NCI-H526 treated with DMSO at 0.1 percent for 48 hours (cell line): ENCODE measurements at regions not wholly inside any gene's neighbourhood (a gene's known extent, or its start where the extent isn't known, plus 50 kb on each side); places are given as distances from the start of the nearest gene placed in this dataset.

Experiments used
- DNase-seq: peaks from one replicate; lab custom pipeline; 2025; lab: John Stamatoyannopoulos, UW

- no peak for DNase-seq
Observed at GRCh38 chr4:24244663-24245490, 339.5 kb downstream of the DHX15 start.

DNA sequence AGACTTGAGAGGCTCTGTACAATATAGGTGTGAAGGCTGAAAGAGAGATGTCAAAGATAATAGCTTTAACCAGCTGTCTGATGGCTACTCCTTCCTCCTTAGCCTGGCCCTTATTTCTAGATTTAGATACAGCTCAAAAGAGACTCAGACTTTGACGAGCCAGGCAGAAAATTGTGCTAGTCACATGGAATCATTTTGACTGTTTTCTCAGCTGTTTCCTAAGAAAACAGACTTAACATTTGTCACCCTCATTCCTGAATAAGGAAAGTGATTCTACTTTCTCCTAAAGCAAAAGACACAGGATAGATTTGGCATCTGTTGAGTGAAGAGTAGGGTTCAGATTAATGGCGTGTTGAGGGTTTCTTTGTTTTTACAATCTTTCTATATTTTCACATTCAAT, 340.7 kb downstream of the DHX15 start:
- no peak for DNase-seq

- DNase-seq, result no peak
Observed at GRCh38 chr4:24241511-24241910, 342.8 kb downstream of the DHX15 start.

DNA sequence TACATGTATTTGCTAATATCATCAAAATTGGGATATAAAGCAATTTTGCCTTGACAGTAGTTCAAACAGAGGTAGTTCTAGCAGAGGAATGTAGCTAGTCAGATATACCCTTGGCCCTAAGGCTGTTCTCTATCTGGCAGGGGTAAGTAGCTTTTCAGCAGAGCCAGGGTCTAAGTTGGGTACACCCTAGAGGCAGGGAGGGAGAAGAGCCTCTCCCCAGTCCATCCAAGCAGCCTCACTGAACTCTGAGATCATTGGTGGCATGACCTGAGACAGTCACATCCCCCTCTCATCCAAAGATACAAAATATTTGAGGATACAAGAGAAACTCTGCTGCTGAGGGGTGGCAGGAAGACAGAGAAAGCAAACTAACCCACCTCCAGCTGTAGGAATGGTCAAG, 343.7 kb downstream of the DHX15 start:
- DNase-seq, result no peak

DNA sequence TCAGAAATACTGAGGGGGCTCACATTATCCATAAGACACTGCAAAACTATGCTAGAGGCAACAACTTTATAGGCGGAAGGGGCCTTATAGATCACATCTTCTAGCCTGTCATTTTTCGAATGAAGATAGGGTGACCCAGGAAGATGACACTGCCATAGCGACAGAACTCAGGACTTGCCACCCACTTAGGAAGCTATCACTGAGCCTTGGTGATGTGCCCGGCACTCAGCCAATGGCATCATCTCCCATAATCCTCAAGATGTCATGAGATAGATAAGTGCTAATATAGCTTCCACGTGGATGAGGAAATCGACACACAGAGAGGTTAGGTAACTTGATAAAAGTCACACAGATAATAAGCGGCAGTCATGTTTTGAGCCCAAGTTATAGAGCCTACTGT, 346.6 kb downstream of the DHX15 start:
- DNase-seq, result no peak

DNA sequence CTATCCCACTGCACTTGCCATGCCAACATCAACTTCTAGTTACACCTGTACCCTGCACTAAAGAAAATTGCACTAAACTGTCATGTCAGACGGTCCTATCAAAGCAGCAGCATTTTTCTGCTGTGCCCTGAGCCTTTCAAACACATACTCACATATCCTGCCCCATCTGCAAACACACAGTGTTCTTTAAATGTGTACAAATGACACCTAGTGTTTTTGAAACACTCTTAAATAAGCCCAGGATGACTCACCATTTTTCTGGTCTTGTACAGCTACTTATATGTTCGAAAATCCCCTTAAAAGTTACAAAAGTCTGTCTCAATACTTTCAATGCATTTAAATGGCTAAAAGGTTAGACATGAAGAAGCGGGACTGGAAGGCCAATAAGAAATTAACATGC, 346.7 kb upstream of the PPARGC1A start:
- DNase-seq, result no peak

DNA sequence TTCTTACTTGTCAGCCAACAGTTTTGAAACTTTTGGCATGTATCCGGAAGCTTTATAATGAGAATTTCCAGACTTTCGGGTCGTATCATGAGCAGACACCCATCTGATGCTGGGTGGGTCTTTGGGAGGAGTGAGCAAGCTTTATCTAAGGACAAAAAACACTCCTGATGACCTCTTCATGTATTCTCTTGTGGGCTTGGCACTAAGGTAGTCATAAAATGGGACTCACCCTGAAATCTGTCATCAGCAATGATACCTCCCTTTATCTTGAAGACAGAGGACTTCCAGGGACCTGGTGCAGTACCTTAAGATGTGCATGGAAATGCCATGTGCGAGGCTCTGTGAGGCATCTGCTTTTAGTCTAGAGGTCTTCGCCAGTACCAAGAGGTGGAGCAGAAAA, 346.3 kb upstream of the PPARGC1A start:
- DNase-seq, result no peak

GRCh38 chr4:24235618-24236017, 345.8 kb upstream of the PPARGC1A start:
- no peak for DNase-seq

- DNase-seq, result no peak
Observed at GRCh38 chr4:24234288-24234848, 344.5 kb upstream of the PPARGC1A start.

- no peak for DNase-seq
Observed at GRCh38 chr4:24230955-24231354, 341.1 kb upstream of the PPARGC1A start.

DNA sequence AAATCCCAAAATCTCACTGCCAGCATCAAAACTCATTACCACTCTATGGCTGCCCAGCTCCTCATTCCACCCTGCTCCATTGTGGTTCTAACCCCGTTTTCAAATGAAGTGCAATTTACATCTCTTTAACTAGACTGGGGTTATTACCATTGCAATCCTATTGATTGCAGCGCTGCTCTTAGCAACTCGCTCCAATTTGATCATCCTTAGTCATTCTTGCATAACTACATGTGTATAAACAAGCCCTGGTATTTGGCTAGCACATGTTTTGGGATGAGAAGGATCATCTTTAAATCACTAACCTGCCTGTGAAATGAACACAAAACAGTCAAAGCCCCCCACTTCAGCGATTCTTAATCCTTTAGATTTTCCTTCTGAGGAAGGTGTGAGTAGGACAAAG, 340.1 kb upstream of the PPARGC1A start:
- DNase-seq, result no peak

DNA sequence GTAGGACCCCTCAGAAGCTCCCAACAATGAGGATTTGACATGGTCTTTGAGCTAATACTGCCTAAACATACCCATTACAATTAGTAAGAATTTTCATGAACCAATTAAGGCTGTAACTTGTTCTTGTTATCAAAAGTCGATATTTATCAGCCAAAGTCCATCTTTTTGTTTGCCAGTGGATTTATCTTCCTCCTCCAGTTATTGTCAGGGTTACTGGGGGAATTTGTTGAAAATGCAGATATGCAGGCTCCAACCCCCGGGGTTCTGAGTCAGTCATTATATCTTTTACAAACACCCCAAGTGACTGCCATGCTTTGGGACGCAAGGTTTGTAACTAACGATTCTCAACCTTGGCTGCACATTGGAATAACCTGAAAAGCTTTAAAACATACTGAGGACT, 338.8 kb upstream of the PPARGC1A start:
- DNase-seq, result no peak

DNA sequence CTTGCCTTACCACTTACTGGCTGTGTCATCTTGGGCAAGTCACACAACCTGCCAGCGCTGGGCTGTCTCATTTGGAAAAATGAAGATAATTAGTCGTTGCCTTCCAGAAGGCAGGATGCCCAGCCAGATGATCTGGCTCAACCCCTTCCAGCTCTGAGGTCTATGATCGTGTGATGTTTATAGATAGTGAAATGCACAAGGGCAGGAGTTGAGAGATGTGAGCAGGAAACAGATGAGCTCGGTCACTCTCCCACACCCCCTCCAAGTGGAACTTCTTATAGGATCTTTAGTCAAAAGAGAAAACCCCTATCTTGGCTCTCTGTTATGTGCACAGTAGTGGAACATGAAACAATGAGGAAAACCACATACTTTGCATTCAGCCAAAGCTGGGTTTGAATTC, 336.8 kb upstream of the PPARGC1A start:
- no peak for DNase-seq

GRCh38 chr4:24226023-24226422, 336.2 kb upstream of the PPARGC1A start:
- no peak for DNase-seq

- no peak for DNase-seq
Observed at GRCh38 chr4:24224446-24224845, 334.6 kb upstream of the PPARGC1A start.

DNA sequence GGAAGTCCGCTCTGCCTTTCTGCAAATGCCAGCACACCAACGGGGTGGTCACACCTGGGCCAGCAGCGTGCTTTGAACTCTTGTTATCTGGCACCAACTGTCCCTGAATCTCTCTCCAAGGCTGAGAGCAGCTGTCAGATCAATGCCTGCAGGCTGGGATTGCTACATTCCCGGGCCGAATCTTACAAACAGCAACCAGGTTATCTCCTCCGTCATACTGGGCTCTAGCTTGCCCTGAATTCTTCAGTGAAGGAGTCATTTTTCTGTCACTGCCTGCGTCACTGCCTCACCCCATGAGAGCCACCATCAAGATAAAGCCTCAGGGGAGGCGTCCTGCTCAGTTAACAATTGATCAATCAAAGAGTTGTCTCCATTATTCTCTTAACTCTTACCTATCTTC, 329.4 kb upstream of the PPARGC1A start:
- no peak for DNase-seq

DNA sequence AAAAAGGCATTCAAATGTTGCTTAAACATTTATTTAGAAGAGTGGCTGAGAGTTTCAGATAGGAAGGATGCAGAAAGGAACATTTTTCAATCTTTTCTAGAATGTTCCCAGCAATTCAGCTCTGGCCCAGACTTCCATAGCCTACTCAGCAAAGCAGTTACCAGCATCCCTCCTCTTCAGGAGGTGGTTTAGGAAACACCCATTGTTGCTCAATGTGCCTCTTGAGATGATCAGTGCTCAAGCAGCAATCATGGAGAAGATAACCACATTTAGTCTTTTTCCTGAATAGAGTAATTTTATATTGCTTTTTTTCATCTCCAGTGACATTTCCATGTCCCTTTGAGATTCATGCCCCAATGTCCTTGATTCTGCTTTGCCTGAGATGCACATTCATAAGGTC, 328.7 kb upstream of the PPARGC1A start:
- no peak for DNase-seq

DNA sequence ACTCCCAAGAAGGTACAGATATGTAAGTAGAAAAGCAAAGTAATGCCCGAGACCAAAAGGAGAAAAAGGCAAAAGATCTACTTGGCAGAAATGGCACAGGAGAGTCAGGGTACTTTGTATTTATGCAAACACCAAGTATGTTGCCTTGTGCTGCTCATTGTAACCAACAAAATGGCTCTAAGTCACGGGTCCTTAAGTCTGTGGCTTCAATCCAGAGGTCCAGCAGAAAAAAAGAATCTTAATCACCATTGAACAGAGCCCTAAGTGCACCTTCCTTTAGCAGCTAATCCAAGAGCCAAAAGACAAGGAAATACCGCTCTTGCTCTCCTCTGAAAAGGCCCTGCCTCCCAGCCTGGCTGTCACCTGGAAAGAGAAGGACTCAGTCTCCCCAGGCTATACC, 324.9 kb upstream of the PPARGC1A start:
- DNase-seq, result no peak

- DNase-seq, result no peak
Observed at GRCh38 chr4:24213961-24214360, 324.1 kb upstream of the PPARGC1A start.

GRCh38 chr4:24212642-24213041, 322.8 kb upstream of the PPARGC1A start:
- no peak for DNase-seq

DNA sequence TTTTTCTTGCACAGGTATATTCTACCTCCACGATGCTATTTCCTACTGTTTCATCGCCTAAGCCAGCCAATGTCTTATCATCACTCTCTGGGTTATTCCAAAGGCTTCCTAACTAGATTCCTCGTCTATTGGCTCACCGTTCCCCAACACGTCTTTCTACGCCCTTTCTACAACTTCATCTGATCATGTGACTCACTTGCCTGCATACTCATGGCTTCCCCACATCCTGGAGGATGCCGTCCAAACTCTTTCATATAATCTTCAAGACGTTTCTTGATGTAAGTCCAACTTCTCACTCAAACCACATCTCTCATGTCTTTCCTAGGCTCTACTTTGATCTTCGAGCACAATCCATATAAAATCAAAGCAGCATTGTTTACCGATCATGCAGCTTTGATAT, 322.0 kb upstream of the PPARGC1A start:
- DNase-seq, result no peak

DNA sequence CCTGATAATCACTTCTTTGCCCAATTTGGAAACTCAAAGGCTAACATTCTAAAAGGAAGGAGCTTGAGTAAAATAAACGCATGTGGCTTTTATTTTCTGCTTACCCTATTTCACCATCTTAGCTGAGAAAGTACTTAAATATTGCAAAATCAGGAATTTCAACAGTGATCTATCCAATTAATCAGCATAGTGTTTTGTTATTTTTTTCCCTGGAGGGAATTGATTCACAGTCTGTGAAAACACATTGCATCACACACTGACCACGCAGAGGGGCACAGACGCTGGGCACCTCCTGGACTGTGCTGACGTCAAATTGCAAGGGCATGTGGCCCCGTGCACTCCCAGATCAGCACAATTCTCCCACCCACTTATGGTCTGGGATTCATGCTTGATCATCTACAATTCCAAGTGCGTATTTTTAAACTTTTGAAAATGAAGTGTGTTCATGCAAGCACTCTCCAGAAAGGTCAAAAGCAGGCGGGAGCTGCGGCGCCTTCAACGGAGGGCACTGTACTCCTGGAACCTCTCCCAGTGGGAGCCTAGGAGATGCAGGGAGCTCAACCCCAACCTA, 320.6 kb upstream of the PPARGC1A start:
- no peak for DNase-seq

DNA sequence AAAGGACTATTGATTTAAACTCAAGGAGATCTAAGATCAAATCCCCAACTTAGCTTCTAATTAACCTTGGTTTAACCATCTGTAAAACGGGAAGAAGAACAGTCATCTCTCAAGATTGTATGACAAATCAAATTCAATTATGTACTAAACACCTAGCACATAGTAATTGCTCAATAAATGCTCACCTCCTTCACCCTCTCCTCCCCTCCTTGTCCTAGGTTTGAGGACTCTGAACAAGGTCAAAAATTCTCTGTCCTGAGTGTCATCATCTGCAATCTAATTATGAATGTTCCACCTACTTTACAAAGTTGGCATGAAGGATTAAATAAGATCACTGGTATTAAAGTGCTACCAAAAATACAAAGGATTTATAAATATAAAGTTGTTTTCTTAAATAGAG, 320.1 kb upstream of the PPARGC1A start:
- no peak for DNase-seq

GRCh38 chr4:24209131-24209530, 319.3 kb upstream of the PPARGC1A start:
- no peak for DNase-seq
